ENCODE measurements at regions not wholly inside any gene's neighbourhood (a gene's known extent, or its start where the extent isn't known, plus 50 kb on each side); places are given as distances from the start of the nearest gene placed in this dataset.

GRCh38 chr16:47990676-47991075, 165.1 kb downstream of the ABCC12 start:
- no peak for DNase-seq (ENCODE audit: low spot score)
- no peak for TF ChIP-seq CTCF (IDR thresholded peaks at IDR 0.05; ENCODE audit: borderline replicate concordance, control extremely low read depth, extremely low read depth, insufficient read depth, missing control alignments)
- in situ Hi-C loops (cut with MboI; ENCODE audit: low sequenced_read_pairs, unreplicated experiment): no loop called here

GRCh38 chr16:47987136-47987535, 168.7 kb downstream of the ABCC12 start:
- in situ Hi-C loops (cut with MboI; ENCODE audit: low sequenced_read_pairs, unreplicated experiment): no loop called here
- no peak for DNase-seq (ENCODE audit: low spot score)
- TF ChIP-seq CTCF (IDR thresholded peaks at IDR 0.05; ENCODE audit: borderline replicate concordance, control extremely low read depth, extremely low read depth, insufficient read depth, missing control alignments): no peak

DNA sequence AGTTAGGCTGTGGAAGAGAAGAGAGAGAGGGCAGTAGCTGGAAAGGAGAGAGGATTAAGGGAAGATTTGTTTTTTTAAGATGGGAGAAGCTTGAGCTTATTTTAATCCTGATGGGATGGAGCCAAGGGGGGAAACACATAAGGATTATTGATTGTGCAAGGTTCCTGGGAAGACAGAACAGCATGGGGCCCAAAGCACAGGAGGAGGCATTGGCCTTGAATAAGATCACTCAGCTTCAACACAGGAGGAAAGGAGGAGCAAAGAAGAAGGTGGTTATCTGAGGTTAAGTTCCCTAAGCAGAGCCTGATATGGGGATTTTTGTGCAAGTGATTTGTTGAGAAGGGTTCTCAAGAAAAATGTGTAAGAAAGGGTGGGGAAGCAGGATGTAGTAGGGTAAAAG, 169.8 kb downstream of the ABCC12 start:
- in situ Hi-C loops (cut with MboI; ENCODE audit: low sequenced_read_pairs, unreplicated experiment): no loop called here
- no peak for TF ChIP-seq CTCF (IDR thresholded peaks at IDR 0.05; ENCODE audit: borderline replicate concordance, control extremely low read depth, extremely low read depth, insufficient read depth, missing control alignments)
- DNase-seq (ENCODE audit: low spot score): no peak

DNA sequence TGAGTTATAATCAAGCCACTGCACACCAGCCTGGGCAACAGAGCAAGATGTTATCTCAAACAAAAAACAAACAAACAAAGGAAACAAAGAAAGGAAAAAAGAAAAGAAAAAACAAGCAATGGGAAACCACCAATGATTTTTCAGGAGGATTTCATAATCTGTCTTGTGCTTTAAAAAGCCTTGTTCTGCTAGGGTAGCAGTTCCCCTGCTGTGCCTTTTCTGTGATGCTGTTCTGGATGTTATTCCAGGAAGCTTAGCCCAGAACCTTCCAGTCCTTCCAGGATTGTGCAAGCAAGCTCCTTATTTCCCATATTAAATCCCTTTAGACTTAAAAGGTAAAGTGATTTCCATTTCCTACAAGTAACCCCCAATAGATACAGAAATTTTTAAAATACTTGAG, 171.1 kb downstream of the ABCC12 start:
- in situ Hi-C loops (cut with MboI; ENCODE audit: low sequenced_read_pairs, unreplicated experiment): no loop called here
- TF ChIP-seq CTCF (IDR thresholded peaks at IDR 0.05; ENCODE audit: borderline replicate concordance, control extremely low read depth, extremely low read depth, insufficient read depth, missing control alignments): no peak
- DNase-seq (ENCODE audit: low spot score): no peak

DNA sequence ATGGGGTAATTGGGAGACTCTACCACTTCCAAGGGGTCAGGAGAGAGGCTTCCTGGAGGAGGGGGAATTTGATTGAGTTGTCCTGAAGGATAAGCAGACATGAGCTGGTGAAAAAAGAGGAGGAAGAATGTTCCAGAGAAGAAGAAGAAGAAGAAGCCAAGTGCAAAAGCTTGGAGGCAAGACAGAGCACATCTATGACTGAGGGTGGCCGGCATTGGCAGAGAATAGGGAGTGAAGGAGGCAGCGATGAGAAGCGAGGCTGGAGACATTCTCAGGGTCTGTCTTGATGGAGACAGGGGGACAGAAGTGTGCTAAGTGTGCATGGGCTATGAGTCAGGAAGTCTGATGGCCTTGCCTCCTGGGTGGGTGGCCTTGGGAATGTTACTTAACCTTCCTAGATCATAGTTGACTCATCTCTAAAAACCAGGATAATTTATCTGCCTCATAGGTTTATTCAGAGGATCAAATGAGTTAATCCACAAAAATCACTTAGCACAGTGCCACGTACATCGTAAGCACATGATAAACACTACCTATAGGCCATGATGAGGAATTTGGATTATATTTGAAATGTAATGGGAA, 171.7 kb downstream of the ABCC12 start:
- no peak for TF ChIP-seq CTCF (IDR thresholded peaks at IDR 0.05; ENCODE audit: borderline replicate concordance, control extremely low read depth, extremely low read depth, insufficient read depth, missing control alignments)
- no peak for DNase-seq (ENCODE audit: low spot score)
- in situ Hi-C loops (cut with MboI; ENCODE audit: low sequenced_read_pairs, unreplicated experiment): no loop called here

- no peak for DNase-seq (ENCODE audit: low spot score)
- in situ Hi-C loops (cut with MboI; ENCODE audit: low sequenced_read_pairs, unreplicated experiment): no loop called here
- no peak for TF ChIP-seq CTCF (IDR thresholded peaks at IDR 0.05; ENCODE audit: borderline replicate concordance, control extremely low read depth, extremely low read depth, insufficient read depth, missing control alignments)
Observed at GRCh38 chr16:47980212-47980611, 175.6 kb downstream of the ABCC12 start.
